Inflammatory macrophage (primary cell): ENCODE measurements at regions not wholly inside any gene's neighbourhood (a gene's known extent, or its start where the extent isn't known, plus 50 kb on each side); places are given as distances from the start of the nearest gene placed in this dataset.

Experiments
- DNase-seq, 2 donors: peaks; one replicate each; pipeline ENCODE4 v3.0.0-alpha.2; 2020 to 2022

DNA sequence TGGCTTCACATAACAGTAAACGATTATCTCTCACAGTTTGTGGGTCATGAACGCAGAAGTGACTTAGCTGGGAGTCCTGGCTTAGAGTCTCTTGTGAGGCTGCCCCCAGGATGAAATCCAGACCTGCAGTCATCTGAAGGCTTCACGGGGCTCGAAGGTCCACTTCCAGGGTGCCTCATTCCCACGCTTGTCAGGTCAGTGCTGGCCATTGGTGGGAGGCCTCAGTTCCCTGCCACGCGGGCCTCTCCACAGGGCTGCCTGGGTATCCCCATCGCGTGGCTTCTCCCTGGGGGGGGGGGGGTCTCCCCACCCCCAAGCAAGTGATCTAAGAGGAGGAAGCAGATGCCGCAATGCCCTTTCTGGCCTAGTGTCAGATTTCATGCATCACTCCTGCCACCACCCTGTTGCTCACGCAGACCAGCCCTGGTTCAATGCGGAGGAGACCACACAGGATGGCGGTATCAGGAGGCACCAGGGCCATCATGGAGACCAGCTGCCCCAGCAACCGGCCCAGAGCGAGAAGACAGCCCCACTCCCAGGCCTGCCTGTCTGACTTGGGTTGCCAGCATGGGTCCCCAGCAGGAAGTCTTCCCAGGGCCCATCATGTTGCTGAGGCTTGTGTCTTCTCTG is 77.3 kb upstream of the CDH5 start:
- DNase-seq, result no peak

DNA sequence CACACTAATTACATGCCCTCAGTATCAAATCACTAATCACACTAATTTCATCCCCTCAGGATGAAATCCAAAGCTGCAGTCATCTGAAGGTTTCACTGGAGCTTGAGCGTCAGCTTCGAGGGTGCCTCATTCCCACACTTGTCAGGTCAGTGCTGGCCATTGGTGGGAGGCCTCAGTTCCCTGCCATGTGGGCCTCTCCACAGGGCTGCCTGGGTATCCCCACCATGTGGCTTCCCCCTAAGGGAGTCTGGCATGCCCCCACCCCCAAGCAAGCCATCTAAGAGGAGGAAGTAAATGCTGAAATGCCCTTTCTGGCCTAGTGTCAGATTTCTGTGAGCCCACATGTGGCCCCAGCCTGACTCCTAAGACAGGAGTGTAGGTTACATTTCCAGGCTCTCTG is 78.6 kb upstream of the CDH5 start:
- no peak for DNase-seq

DNA sequence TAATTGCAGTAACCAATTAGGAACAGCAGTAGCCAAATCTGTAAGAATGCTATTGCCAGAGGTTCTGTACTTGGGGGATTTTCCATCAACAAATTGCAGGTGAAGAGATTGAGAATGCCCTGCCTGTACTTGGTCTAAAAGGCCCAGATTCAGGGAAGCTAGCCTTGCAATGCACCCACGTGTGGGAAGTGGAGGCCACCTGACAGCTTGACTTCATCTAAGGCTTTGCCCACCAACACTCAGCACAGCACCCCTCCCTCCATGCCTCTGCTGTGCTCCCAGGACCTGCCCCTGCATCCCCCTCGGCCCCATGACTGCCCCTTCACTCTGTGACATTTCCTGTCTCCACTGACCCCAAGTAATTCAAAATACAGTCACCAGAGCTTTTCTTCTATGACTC is 79.1 kb upstream of the CDH5 start:
- DNase-seq, result no peak

DNA sequence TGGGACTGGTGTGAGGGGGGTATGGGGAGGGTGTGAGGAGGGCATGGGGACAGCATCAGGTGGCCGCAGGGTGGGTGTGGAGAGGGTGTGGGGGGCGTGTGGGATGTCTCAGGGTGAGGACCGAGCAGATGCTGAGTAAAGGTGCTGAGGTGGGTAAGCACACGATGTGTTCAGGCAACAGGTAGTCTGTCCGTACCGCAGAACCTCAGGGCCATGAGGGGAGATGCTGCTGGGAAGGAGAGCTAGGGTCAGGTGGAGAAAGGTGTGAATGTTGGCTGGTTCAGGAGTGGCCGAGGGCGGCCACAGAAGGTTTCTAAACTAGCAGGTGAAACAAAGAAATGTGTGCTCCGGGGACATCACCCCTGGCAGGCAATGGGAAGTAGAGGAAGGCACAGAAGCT is 80.0 kb upstream of the CDH5 start:
- no peak for DNase-seq

DNA sequence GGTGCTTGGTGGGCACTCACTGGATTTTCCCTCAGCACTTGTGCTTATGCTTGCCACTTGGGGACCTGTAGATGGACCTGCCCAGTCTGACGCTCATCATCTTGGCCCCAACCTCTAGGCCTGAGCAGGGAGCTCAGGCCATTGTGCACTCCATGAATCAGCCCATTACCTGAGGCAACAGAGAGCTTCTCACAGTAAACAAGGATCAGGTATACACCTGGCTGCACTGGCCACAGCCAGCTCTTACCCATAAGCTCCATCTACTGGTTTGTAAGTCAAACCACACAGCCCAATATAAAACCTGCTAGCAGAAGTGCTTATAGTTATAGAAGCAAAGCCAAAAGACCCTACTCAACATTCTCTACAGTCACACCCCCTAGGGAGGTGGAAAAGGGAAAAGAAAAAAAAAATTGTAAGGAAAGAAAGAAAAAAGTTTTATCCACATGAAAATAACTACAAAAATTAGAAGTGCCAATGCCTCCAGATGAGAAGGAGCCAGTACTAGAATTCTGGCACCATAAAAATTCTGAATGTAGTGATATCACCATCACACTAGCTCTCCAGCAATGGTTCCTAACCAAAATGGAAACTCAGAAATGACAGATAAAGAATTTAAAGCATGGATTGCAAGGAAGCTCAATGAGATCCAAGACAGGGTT is 87.8 kb upstream of the CDH5 start:
- no peak for DNase-seq

DNA sequence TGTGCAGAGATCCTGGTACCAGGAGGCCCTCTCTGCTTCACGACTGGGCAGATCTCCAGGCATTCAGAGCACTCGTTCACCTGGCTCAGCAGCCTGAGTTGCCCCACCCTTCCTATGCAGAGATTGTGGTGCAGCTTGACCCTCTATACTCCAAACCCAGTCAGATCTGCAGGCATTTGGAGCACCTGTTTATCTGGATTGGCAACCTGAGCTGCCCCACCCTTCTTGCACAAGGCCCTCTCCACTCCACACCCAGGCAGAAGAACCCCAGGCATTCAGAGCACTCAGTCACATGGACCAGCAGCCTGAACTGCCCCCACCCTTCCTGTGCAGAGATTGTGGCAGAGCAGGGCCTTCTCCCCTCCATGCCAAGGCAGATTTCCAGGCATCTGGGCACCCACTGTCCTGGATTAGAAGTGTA is 88.4 kb upstream of the CDH5 start:
- no peak for DNase-seq

DNA sequence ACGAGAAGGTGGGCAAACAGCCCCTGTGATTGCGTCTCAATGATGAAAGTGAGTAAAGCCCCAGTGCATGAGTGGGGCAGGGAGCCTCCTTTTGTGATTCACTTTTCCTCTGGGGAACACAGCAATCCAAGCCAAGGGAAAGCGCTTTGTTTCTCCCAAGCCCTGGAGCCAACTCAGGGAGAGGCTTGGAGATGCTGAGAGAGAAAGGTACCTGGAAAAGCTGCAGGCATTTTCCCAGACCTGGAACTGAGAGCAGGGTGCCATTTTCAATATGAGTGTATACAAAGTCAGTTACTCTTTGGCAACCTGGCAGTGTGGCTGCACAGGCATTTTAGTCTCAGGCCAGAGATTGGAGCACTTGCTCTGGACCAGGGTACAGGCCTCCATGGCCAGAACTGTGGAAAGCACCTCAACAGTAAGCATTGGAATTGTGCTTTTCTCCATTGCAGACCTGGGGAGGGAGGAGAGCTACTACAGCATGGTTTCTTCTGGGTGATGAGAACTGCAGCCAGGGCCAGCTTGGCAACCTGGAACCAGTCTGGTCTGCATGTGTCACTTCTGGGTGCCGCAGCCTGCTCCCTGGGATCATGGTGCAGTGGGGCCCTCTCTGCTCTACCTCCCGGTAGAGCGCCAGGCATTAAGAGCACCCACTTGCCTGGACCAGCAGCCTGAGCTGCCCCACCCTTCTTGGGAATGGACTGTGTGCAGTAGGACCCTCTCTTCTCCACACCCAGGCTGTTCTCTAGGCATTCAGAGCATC is 89.0 kb upstream of the CDH5 start:
- DNase-seq, result no peak

DNA sequence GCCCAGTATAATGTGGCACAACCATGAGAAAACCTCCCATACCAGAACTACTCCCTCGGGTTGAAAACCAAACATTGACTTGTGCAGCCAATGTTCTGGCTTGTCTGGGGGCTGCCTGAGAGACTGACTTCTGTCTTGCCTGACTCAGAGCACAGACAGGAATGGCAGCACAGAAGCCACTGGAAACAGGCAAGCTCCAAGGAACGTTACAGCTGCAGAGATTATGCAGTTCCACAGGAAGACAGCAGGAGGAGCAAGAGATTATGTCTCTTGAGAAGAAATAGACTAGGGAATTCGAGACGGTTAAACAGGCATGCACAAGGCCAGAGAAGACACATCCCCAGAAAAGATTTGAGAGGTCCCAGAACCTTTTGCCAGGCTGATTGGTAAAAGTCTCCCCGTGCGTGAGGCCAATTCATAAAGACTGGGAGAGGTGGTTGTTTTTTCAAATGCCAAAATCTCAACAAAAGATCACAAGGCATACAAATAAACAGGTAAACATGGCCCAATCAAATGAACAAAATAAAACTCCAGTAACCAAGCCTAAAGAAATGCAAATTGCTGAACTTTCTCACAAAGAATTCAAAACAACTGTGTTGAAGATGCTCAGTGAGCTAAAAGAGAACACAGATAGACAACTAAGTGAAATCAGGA is 90.6 kb upstream of the CDH5 start:
- peak; percentile 73 to 77 for DNase-seq

DNA sequence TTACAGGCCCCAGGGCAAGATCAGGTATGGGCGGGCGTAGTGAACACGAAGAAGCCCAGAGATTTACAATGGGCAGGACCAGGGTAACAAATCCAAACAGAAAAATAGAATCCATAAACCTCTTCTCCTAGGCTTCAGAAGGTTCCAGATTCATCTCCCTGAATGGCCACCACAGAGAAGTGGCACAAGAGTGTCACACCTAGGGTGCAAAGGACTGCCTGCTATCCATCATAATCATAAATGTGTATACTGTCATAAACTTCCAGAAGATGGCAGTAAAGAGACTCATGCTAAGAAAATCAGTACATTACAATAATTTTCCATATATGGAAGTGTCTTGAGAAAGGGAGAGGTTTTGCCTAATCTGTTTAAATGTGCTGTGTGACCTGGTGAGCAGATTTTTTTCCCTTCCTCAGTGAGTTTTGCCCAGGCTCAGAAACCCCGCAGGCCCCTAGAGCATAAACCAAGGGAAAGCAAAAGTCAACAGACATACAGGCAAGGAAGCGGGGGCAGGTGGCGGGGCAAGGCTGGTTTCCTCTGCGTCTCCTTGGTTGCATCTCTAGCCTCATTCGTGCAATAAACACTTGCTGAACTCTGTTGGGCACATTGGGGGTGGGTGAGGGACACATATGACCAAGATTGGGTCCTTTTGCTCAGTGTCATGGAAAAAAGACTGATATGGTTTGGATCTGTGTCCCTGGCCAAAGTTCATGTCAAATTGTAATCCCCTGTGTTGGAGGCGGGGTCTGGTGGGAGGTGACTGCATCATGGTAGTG is 92.0 kb upstream of the CDH5 start:
- DNase-seq, result peak; percentile 5 to 70

DNA sequence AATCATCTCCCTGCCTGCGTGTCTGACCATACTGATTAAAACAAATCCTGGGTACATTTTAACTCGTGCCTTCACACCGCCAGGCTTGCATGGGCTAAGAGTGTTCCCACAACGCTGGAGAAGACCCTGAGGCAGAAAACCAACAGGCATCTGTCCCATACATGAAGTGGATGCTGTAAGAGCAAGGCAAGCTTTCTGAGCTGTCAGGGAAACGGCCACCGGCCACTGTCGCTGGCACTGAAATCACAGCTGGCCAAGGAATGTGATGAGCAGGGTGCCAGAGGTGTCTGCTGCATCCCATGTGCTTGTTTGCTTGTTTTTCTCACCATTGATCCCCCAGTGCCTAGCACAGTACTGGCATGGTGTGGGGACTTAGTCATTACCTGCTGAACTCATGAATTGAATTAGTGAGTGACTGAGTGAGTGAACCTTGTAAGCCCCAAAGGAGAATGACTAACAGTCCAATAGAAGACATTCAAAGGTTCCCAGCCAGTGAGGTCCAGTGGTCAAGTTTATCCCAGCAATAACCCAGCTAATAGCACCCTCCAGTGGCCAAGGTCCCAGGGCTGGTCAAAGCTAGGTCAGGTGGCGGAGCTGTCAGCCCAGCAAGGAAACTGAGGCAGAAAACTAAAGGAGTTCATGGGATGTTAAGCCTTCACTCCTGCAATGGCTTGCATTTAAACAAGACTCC is 92.7 kb upstream of the CDH5 start:
- no peak for DNase-seq

DNA sequence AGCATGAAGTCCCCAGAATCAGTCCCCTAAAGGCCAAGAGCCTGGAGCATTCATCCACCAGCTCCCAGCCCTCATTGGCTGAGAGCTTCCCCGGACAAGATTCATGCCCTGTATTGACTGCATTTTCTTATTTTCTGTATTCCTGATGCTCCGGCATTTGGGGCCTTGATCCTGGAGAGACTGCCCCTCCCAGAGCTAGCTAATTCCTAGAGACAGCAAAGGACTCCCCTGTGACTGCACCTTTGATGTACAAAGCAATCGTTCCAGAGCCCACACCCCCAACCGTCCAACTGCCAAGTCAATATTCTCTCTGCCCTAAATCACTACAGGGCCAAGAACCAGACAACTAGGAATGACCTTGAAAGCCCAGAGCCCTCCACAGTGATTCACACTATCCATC is 93.4 kb upstream of the CDH5 start:
- no peak for DNase-seq

DNA sequence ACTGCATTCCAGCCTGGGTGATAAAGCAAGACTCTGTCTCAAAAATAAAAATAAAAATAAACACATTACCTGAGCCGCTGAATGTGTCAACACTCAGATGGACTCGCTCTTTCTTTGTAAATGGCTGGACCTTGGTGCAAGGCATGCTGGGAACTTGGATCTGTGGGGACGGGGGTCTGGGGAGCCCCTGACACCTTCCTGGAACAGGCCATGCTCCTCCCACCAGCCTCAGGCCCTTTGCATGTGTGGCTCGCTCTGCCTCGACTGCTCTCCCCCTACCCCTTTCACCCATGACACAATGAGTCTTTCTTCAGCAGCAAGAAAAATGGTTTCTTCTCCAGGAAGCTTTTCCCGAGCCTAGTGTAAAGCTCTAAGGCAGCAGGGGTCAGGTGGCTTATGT is 94.0 kb upstream of the CDH5 start:
- no peak for DNase-seq

DNA sequence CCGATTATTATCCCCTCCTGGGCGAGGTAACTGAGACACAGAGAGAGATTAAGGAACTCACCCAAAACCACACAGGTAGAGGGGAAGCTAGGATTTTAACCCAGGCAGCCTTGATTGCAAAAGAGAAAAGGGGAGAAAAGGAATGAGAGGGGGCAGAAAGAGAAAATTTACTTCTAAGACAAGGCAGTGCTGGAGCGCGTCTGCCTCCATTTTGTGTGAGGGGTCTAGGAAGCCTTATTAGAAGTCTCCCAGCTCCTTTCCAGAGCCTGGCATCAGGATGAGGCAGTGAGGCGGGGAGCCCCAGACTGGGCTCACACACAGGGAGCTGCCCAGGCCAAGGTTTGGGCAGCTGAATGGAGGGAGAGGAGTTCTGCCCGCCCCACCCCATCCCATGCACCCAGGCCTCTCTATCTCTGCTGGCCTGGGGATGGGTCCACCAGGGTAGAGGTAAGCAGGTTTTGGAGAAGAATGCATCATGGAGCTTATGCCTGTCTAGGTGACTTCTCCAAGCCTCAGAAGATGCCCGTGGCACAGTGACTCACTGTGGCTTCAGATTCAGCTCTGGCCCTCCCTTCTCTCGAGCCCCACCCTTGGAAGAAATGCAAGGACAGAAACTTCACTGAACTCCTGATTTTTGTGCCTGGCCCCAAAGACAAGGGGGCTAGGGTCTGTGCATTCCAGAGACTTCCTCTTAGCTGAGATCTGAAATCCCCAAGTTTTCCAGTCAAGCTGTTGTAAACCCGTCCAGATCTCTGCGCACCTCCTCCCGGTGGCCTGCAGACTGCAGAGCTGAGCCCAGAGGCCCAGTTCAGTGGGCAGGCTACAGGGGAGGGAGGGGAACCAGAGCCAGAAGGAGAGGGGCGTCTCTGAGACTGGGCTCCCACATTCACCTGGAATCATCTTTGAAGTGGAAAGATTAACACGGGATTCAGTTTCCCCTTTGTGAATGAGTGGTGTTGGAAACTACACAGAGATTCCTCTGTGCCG is 95.1 kb upstream of the CDH5 start:
- no peak for DNase-seq

DNA sequence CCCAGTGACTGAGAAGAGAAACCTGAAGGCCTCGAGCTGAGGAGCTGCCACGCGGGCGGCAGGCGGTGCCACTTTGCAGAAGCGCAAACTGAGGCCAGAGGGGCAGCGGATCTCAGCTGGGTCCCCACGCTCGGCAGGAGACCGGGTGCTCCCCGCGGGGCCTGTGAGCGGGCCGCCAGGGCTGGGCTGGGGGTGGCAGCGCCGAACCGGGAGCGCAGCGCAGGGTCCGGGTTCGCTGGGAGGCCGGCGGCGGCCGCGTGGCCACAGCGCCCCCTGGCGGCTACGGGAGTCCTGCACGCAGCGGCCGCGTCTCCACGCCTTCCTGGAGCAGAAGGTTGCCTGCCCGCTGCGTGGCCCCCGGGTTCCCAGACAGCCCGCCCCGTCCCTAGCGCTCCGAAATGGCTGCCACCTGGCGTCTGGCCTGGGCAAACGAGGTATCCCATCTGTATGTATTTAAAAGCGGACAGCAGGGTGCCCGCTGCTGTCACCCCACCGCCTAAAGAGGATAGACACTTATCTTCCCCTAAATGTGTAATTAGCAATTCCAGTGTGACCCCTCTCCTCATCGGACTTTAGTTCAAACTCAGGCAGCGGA is 96.1 kb upstream of the CDH5 start:
- DNase-seq, result peak; percentile 44 to 63

DNA sequence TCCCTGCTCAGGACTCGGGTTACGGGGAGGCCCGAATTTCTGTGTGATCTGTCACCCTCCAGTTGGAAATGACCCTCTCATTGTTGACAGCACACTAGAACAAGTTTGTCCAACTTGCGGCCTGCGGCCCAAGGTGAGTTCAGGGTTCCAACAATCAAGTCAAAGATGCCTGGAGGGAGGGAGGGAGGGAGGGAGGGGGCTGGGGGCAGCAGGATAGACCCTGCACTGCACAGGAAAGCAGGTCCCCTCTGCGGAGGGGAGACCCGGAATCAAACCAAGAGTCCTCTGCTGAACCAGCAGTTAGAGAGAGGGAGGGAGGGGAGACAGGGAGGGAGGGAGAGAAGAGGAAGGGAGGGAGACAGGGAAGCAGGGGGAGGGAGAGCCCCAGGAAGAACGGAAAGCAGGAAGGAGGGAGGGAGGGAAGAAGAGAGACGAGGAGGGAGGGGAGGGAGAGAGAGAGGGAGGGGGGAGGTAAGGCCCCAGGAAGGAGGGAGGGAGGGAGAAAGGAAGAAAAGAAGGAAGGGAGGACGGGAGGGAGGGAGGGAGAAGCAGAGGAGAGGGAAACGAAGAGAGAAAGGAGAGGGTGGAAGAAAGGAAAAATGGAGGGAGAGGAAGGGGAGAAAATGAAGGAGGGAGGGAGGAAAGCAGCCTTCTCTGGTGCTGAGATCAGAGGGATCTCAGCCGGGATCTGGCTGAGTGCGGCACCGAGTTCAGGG is 96.7 kb upstream of the CDH5 start:
- no peak for DNase-seq

DNA sequence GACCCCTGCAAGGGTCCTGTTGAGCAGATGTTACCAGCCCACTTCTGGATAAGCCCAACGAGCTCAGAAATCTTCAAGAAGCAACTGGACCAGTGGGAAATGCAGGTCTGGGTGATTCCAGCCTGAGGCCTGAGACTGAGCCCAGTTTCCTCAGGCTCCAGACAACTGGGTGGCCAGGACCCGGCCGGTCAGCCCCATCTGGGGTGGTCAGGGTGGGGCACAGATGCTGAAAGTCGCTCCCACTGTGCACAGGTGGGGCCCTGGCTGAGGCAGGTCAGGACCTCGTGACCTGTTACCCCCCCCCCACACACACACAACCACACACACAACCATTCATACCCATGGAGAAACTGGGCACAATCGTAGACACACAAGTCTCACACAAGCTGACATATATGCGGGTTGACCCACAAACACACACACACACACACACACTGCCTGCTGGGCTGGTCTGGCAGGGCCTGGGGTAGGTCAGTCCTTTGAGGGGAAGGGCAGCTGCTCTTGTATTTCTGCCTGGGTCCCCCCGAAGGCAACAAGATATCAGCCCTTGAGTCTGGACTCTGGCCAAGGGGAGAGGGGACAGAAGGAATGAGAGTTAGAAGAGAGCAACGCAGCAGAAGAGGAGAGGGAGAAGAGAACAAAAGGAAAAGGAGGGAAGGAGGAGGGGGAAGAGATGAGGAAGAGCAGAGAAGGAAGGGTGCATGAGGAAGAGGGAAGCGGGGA is 99.0 kb upstream of the CDH5 start:
- DNase-seq, result no peak

DNA sequence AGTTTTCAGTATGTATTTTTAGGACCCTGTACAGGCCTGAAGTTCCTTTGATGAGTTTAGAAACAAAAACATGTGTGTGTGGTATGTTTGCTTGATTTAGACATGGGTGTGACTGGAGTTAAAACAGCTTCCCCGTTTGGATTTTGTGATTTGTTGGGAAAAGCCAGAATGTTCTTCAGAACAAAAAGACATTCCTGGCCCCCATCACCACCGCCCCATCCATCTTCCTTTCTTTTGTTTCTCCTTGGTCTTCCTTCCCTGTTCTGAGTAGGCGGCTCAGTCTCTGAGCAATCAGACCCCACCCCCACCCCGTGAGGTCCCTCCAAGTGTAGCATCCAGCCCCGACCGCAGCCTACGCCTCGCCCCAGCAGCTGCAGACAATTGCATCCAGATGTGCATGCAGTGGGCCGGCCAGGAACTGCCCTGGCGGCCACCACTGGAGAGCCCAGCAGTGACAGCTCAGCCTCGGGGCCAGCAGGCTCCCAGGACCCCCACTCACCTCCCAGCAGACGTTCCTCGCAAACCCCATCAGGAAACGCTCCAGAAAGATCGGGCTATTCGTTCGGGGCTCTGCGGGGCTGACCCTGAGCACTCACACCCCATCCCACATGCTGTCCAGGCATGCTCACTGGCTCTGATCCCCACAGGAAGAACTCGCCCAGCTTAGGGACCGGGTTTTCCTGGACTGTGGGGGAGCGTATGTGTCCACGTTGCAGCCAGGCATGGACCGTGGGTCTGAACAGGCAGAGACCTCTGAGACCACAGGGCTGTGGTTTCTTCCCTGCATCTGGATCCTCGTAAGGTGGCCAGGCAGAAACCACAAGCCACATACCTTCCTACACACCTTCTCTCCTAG is 99.8 kb upstream of the CDH5 start:
- peak in 1 of 2 donors; percentile 18 for DNase-seq

DNA sequence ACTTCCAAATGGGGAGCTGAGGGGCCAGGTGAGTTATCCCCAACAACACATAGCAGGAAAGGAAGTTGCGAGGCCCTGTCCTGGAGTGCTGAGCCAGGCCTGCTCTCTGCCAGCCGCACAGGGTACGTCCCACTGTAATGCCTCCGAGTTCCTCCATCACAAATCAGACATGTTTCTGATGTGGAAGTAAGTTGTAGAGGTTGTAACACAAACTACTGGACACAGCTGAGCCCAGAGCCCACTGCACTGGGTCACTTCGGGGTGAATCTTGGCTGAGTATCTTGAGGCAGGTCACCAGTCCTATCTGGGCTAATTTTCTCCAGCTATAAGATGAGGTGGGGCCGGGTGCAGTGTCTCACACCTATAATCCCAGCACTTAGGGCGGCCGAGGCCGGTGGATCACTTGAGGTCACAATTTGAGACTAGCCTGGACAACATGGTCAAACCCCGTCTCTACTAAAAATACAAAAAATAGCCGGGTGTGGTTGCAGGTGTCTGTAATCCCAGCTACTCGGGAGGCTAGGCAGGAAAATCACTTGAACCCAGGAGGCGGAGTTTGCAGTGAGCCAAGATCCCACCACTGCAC is 100.8 kb upstream of the CDH5 start:
- DNase-seq, result no peak
